NOMO-1 treated with dmso at 0.1 percent for 144 hours (cell line): ENCODE measurements at regions not wholly inside any gene's neighbourhood (a gene's known extent, or its start where the extent isn't known, plus 50 kb on each side); places are given as distances from the start of the nearest gene placed in this dataset.
"Not testable (repeated sequence)": the region's sequence is repeated elsewhere in the genome, so short reads cannot be mapped to it uniquely, and the experiment has no call there.

Experiments used
- DNase-seq: peaks from one replicate; lab custom pipeline; 2025; ENCODE audit not compliant: unreplicated experiment; lab: John Stamatoyannopoulos, UW

- DNase-seq, result no peak
These were observed 70.0 kb downstream of the MZT1 start for GRCh38 chr13:72657379-72657778.

- DNase-seq, result no peak
These were observed 71.1 kb downstream of the MZT1 start for GRCh38 chr13:72656357-72656756.

GRCh38 chr13:72653506-72653905, 73.9 kb downstream of the MZT1 start:
- no peak for DNase-seq

- no peak for DNase-seq
These were observed 74.7 kb downstream of the MZT1 start for GRCh38 chr13:72652681-72653080.

- DNase-seq, result no peak
These were observed 76.3 kb downstream of the MZT1 start for GRCh38 chr13:72651144-72651543.

GRCh38 chr13:72650051-72650700, 77.3 kb downstream of the MZT1 start:
- no peak for DNase-seq

GRCh38 chr13:72648513-72649065, 78.8 kb downstream of the MZT1 start:
- DNase-seq, result no peak

- DNase-seq, result no peak
These were observed 80.0 kb downstream of the MZT1 start for GRCh38 chr13:72647422-72647821.

- DNase-seq, result no peak
These were observed 81.9 kb downstream of the MZT1 start for GRCh38 chr13:72645521-72645920.

- no peak for DNase-seq
These were observed 84.0 kb downstream of the MZT1 start for GRCh38 chr13:72643311-72643989.

- DNase-seq, result no peak
These were observed 88.1 kb downstream of the MZT1 start for GRCh38 chr13:72639377-72639776.

- no peak for DNase-seq
These were observed 89.2 kb downstream of the MZT1 start for GRCh38 chr13:72638059-72638815.

GRCh38 chr13:72637561-72637960, 89.9 kb downstream of the MZT1 start:
- DNase-seq, result no peak

- DNase-seq, result no peak
These were observed 92.6 kb downstream of the MZT1 start for GRCh38 chr13:72634859-72635258.

- DNase-seq, result no peak
These were observed 104.9 kb downstream of the MZT1 start for GRCh38 chr13:72622546-72622945.

GRCh38 chr13:72620874-72621273, 106.6 kb downstream of the MZT1 start:
- DNase-seq, result no peak

- no peak for DNase-seq
These were observed 109.5 kb downstream of the MZT1 start for GRCh38 chr13:72617951-72618350.

GRCh38 chr13:72617186-72617585, 110.2 kb downstream of the MZT1 start:
- DNase-seq, result no peak

GRCh38 chr13:72610251-72610891, 117.1 kb downstream of the MZT1 start:
- DNase-seq, result not testable (repeated sequence)

GRCh38 chr13:72599178-72599743, 128.2 kb downstream of the MZT1 start:
- DNase-seq, result no peak
